ENCODE measurements at regions not wholly inside any gene's neighbourhood (a gene's known extent, or its start where the extent isn't known, plus 50 kb on each side); places are given as distances from the start of the nearest gene placed in this dataset.
"Not testable (repeated sequence)": the region's sequence is repeated elsewhere in the genome, so short reads cannot be mapped to it uniquely, and the experiment has no call there.

DNA sequence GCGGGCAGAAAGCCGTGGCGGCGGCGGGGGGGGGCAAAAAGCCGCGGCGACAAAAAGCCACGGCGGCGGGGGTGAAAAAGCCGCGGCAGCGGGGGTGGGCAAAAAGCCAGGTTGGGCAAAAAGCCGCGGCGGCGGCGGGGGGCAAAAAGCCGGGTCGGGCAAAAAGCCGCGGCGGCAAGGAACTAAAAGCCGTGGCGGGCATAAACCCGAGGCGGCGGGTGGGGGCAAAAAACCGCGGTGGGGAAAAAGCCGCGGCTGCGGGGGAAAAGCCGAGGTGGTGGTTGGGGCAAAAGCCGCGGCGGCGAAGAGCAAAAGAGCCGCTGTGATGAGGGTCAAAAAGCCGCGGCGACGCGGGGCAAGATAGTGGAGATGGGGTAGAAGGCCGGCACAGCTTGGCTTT lies 1834.2 kb downstream of the FOXD4L5 start:
- DNase-seq, result not testable (repeated sequence)

DNA sequence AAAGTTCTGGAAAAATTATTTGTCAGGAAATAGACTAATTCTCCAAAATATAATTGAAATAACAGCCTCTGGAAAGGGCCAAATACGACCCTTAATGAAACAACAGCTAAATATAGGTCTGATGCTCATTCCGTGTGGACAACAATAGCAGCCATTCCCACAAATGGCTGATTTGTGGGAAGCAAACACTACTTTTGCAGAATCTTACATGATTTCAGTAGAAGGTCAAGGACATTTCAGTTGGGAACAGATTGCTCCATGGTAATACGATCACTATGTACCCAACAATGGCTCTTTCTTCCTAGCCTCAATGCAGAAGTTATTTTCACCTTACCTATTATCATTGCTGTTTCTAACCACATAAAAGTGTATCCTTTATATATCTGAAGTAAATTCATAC lies 1859.9 kb downstream of the FOXD4L5 start:
- DNase-seq, result not testable (repeated sequence)

DNA sequence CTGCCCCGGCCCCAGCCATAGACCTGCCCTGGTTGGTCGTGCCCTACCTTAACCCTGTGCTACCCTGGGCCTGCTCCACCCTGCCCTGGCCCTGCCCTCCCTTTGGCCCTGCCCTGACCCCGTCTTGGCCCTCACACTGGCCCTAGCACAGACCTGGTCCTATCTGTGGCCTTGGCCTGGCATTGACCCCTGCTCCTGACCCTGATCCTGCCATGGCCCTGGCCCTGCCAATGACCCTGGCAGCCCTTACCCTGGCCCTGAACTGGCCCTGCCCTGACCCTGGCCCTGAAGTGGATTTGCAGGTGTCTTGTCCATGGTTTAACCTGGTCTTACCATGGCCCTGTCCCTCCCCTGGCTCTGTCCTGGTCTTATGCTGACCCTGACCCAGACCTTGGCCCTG lies 1894.1 kb downstream of the FOXD4L5 start:
- not testable (repeated sequence) for DNase-seq

DNA sequence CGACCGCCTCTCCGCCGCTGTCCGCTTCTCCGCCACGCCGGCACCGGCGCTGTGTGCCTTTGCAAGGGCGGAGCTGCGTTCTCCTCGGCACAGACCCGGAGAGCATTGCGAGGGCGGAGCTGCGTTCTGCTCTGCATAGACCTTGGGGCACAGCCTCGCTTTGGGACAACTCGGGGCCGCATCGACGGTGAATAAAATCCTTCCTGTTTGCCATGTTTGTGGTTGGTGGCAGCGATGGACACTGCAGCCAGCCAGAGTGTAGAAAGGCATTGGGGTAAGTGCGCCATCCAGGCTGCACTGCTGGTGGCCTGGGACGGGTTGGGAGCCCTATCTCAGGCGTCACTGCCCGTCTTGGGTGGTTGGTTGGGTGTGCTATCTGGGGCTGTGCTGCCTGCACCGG lies 1899.5 kb downstream of the FOXD4L5 start:
- DNase-seq, result not testable (repeated sequence)

DNA sequence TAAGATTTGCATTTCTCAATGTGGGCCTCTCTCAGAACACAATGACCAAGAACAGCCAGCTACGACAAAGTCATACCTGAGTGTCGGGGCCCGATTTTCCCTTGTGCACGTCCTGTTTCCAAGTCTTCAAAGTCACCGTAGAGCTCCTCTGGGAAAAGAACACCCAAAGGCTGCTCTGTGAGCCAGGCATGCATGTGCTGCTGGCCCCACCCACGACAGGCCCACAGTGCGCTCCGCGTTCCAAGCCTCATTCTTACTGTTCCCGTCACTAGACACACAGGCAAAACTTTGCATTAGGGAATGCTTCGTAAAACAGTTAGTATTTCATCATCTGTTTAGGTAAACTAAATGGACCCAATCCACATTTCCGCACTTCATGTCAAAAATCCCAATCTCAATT lies 1905.1 kb downstream of the FOXD4L5 start:
- not testable (repeated sequence) for DNase-seq

DNA sequence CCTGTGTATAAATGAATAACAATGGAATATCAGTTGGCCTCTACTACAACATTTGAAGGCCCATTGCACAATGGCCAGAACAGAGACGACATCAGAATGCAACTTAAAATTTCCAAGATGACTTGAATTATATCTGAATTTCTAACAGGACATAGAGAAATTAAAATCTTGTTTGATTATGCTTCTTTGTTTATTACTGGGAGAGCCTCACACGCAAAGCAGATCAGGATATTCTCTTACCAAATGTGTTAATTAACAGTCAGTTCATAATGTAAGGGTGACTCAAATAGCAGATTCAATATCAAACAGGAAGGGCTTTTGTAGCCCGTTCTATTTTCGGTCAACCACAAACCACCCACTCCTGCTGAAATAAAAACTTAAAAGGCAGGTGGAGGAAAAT lies 1930.8 kb downstream of the FOXD4L5 start:
- DNase-seq, result not testable (repeated sequence)

DNA sequence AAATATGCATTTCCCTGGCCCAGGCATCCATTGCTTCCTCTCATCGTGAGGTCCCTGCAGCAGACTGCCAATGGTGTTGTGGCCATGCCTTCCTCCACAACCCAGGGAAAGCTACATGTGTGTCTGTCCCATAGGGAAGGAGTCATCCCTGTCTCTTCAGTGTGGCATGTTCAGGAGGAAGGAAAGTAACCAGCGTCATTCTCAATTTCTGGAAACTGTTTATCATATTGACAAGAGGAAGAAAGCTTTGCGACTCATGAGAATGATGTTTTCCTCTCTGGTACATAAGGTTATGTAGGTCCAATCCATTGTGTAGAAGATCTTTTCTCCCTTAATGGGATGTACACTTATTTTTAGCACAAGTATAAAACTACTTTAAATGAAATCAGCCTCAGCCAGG lies 1937.7 kb downstream of the FOXD4L5 start:
- not testable (repeated sequence) for DNase-seq

DNA sequence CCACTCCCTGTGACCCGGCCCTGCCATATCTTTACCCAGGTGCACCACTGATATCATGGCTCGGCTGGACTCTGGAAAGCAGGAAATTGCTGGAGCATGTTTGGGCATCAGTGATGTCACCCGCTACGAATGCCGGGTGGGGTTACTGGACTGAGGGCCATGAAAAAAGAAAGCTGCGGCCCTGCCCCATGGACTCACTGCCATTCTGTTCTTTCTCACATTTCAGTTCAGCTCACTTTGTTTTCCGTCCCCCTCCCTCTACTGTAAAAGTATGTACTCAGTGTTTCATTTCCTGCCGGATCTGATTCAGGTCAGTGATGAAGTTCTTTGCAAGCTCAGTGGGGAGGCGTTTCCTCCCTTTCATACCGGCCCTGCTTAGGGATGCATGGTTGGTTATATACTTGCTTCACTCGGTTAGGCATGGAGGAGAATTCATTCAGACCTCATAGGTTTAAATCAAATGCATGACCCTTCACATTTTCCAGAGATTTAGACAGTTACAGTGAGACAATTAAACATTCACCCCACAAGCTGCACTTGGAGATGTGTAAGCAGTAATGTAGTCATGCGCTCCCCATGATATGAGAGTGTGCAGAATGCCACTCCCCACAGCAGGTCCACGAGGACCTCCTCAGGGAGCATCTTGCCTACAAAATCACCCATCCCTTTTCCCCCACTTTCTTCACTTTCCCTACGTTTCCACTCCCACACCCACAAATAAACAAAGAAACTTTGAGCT lies 1938.5 kb downstream of the FOXD4L5 start:
- DNase-seq, result peak; percentile 2

DNA sequence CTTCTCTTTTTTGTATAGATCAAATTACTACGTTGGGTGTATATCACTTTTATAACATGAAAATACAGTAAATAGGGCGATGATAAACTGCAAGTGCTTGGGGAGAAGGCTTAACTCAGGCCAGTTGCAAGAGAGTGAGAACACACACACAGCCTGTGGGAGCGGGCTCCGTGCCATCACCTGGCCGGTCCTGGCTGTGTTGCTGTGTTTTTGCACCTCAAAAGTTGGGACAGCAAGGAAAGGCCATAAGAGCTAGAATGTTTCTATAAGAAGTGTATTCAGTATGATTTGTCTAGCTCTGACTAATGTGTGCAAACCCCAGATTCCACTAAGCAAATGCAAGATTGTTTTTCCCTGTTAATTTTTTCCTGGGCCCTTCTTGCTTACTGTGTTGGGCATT lies 1940.6 kb downstream of the FOXD4L5 start:
- not testable (repeated sequence) for DNase-seq

DNA sequence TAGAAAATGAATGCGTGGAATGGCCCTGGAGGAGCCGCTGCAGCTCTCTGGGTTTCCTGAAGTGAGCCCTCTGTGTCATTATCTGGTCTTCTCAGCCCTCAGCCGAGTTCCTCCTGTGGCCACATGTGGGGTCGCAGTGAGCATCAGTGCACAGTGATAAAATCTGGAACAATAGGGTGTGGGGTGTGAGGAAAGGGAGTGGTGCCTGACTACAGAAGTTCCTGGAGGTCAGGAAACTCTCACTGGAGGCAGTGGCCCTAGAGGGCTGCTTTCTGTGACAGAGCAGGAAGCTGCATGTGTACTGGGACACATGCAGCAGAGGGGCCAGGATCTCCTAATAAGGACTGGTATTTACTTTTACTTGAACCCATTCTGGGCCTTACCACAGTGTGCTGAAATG lies 1942.5 kb downstream of the FOXD4L5 start:
- DNase-seq, result not testable (repeated sequence)

DNA sequence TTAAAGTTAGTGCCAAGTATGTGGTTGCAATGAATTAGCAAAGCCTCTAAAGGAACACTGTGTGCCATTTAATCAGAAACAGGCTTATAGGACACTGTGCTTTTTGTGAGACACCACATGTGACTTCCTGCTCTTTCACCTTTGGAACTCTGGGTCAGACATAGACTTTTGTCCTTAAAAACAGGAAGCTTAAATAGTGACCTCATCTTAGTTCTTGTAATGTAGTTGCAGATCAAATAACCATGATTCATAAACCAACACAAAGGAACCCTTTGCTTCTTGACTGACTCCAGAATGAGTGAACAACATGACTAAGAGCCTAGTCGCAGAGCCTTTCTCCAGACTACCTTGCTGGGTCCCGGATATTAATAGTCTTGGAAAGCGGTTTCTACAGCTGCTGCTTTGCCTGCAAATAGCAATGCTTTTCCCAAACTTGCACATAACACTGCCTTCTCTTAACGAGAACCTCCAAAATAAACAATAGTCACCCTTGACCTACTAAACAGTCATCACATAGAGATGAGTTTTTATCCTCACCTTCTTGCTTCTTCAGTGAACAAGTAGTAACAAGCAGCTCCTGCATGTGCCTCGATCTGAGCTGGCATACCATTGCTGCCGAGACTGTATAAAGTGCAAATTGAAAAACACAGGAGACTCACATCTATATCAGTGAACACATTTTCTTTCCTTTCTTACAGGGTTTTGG lies 1947.0 kb downstream of the FOXD4L5 start:
- DNase-seq, result not testable (repeated sequence)

DNA sequence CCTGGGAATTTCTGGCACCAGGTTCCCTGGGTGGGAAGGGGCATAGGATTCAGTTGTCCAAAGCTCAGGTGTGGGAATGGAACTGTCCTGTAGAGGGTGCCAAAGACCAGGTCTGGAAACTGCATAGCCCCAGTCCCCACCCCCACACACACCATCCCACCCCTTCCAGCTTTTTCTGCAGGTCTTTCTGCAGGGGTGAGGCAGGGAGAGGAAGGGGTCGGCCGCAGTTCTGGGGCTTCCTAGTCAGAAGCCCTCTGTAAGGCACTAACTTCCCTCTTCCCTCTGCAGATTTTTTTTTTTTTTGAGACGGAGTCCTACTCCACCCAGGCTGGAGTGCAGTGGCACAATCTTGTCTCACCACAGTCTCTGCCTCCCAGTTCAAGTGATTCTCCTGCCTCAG lies 1949.7 kb downstream of the FOXD4L5 start:
- DNase-seq, result not testable (repeated sequence)

DNA sequence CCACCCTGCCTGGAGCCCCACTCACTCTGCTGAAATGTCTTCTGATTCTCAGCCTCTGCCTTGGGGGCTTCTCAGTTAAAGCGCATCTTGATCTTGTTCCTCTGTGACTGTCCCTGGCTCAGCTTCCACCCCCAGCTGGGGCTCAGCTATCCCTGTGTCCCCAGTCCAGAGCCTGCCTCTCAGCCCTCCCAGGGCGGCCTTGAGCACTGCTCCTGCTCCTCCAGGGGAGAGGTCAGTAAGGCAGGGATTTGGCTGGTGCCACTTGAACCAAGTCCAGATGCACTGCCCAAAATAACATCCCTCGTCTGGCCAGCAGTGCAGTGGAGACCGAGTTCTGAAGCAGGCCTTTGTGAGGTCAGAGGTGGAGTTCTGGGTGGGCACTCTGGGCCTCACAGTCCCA lies 1950.8 kb downstream of the FOXD4L5 start:
- DNase-seq, result not testable (repeated sequence)

DNA sequence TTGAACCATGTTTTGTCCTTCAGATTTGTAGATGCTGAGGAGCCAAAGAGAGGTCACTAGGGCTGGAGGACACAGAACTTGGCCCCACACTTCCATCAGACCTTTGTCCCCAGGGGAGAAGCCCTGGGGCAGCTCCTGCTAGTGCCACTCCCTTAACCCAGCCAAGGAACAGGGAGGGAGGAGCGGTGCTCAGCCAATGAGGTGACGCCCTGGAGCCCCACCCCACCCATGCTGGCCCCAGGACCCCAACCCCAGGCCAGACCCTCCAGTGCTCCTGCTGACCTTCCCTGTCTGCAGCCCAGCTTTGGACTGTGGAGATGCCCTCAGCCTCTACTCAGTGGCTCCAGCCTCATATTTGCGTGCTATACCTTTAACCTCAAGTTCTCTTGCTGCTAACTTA lies 1951.9 kb downstream of the FOXD4L5 start:
- DNase-seq, result not testable (repeated sequence)

DNA sequence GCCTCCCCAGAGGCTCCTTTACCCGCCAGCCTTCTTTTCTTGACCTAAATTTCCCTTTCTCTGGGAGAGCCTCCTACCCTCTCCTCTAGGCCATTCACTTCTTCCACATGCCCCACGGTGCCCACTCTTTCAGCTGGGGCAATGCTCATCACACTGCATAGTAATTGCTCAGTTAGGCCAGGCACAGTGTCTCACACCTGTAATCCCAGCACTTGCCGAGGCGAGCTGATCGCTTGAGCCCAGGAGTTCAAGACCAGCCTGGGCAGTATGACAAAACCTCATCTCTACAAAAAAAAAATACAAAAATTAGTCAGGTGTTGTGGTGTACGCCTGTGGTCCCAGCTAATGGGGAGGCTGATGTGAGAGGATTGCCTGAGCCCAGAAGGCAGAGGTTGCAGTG lies 1956.7 kb downstream of the FOXD4L5 start:
- DNase-seq, result not testable (repeated sequence)

DNA sequence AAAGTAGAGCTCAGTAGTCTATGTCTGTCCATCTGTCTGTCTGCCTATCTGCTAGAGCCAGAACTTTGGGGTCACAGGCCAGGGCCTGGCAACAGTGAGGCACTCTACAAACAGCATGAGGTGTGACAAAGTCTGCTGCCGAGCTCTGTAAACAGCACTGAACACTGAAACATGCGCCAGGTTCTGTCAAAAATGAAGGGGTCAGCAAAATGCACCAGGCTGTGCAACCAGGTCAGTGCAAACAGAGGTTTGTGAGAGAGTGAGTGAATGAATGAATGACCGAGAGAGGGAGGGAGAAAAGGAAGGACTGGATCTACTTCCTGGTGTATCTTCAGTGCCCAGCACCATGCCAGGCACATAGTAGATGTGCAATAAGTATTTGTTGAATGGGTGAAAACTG lies 1957.8 kb downstream of the FOXD4L5 start:
- DNase-seq, result not testable (repeated sequence)

DNA sequence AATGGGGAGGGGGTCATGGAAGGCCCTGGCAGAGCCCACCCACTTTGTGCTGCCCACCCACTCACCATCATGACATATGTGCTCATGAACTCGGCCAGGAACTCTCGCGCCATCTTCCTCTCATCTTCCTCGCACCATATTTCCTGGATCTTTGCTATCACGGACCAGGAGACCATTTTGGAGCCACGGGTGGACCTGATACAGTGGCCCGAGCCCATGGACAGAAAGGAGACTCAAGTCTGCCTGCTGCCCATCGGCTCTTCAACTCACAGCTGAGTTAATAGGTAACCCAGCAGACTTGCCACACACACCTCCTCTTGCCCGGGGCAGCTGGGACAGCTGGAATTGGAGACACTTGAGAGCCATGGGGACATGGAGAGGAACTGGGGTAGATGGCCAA lies 1958.3 kb downstream of the FOXD4L5 start:
- DNase-seq, result not testable (repeated sequence)

DNA sequence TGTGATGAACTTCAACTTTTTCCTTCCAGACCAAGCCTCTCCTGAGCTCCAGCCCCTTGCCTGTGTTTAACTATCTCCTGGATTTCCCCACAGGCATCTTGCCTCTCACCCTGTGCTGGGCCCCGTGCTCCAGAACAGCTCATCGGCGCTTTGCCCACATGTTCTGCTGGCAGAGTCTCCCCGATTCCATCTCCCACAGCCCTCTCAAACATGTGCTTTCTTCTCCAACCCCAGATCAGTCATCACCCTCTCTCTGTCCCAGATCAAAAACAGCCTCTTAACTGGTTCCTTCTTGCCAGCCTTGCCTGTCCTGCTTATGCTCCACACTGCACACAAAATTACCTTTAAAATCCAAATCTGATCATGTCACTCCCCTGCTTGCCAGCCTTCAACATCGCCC lies 1959.3 kb downstream of the FOXD4L5 start:
- not testable (repeated sequence) for DNase-seq

DNA sequence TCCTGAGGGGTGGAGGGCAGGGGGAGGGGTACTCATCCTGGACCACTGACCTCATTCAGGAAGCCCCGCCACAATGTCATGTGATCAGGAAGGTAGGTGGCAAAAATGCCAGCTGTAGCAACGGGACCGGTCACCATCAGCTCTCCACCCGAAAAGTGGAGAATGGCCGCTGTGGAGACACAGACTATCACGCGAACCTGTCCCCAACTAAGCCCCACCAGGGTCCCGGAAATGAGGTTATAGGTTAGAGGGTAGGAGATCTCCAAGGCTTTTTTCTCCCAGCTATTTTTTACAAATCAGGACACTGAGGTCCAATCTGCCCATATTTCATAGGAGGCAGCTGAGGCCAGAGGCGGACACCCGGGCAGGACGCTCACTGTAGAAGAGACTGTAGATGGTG lies 1966.9 kb downstream of the FOXD4L5 start:
- DNase-seq, result not testable (repeated sequence)

DNA sequence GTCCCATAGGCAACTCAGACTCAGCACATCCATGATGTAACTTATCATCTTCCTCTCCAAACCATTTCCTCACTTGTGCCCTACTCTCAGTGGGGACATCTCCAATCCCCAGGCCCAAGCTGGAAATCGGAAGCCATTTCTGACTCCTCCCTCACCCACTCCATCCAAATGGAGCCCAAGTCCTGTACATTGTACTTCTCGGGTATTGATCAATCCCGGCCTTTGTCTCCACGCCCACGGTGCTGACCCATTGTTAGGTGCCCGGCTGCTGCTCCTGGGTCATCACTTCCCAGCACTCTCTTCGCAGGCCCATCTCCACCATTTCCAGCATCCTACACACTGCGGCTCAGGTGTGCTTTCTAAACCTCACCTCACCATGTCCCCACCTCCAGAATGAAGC lies 1969.6 kb downstream of the FOXD4L5 start:
- not testable (repeated sequence) for DNase-seq

DNA sequence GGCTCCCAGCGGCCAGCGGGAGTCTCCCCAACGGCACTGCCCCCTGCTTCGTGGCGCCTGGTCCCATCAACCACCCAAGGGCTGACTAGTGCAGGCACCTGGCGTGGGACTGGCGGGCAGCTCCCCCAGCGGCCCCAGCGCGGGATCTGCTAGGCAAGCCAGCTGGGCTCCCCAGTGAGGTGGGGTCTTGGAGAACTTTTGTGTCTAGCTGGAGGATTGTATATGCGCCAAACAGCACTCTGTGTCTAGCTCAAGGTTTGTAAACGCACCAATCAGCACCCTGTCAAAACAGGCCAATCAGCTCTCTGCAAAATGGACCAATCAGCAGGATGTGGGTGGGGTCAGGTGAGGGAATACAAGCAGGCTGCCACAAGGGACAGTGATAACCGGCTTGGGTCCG lies 1988.2 kb downstream of the FOXD4L5 start:
- not testable (repeated sequence) for DNase-seq

DNA sequence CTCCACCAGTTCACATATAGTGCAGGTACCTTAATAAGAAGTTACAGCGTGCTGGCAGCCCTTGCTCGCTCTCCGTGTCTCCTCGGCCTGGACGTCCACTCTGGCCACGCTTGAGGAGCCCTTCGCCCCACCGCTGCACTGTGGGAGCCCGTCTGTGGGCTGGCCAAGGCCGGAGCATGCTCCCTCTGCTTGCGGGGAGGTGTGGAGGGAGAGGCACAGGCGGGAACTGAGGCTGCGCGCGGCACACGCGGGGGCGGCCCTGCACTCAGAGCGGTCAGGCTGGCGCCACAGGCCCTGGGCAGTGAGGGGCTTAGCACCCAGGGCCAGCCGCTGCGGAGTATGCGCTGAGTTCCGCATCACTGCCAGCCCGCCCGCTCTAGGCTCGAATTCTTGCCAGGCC lies 1988.6 kb downstream of the FOXD4L5 start:
- not testable (repeated sequence) for DNase-seq

DNA sequence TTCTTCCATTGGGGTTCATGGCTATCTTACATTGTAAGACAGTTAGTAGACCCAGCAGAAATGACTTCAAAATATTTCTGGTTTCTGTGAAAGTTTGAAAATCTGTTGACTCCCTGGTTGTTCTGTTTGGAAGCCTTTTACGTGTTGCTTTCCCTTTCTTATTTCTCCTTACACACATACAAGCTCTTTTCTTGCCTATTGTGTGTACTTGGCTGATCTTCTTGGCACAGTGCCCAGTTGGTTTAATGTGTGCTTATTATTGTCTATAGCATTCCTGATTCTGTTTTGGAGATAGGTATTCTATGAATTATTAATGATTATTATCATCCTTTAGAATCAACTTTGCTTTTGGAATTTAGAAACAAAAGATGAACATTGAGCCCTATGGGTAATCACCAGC lies 1995.0 kb downstream of the FOXD4L5 start:
- DNase-seq, result not testable (repeated sequence)
